ENCODE measurements at regions not wholly inside any gene's neighbourhood (a gene's known extent, or its start where the extent isn't known, plus 50 kb on each side); places are given as distances from the start of the nearest gene placed in this dataset.
"Not testable (repeated sequence)": the region's sequence is repeated elsewhere in the genome, so short reads cannot be mapped to it uniquely, and the experiment has no call there.

DNA sequence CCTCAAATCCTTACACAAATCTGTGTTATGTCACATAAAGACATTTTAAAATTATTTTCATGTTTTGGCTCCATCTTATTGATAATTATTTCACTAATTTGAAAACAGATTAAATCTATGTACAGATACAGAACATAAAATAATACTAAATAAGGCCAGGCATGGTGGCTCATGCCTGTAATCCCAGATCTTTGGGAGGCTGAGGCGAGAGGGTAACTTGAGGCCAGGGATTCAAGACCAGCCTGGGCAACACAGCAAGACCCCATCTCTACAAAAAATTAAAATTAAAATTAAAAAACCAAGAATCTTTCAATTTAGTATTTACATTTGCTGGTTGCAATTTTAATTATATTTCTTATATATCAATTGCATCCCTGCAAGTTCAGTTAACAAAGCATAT is 246.4 kb upstream of the MKLN1 start:
- no peak for DNase-seq (ENCODE audit: low read depth in 2 of 2)

DNA sequence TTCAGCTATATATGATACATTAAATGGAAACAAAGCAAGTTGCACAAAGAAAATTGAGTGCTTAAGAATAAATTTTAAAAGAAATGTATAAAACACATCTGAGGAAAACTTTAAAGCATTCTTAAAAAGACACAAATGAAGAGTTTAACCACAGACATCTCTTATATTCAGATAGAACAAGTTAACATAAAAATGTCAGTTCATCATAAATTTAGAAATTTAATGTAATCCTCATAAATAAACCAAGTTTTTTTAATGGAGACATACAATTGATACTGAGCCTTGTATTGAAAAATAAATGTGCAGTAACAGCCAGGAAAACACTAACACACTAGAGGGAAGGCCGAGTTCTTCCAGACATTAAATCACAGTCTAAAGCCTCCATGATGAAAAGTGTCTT is 243.9 kb upstream of the MKLN1 start:
- no peak for DNase-seq (ENCODE audit: low read depth in 2 of 2)

DNA sequence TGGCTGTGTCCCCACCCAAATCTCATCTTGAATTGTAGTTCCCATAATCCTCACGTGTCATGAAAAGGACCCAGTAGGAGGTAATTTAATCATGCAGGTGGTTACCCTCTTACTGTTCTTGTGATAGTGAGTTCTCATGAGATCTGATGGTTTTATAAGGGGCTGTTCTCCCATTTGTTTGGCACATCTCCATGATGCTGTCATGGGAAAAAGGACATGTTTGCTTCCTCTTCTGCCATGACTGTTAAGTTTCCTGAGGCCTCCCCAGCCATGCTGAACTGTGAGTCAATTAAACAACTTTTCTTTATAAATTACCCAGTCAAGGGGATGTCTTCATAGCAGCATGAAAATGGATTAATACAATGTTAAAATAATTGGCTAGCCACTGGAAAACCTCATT is 243.3 kb upstream of the MKLN1 start:
- DNase-seq (ENCODE audit: low read depth in 2 of 2): not testable (repeated sequence)

DNA sequence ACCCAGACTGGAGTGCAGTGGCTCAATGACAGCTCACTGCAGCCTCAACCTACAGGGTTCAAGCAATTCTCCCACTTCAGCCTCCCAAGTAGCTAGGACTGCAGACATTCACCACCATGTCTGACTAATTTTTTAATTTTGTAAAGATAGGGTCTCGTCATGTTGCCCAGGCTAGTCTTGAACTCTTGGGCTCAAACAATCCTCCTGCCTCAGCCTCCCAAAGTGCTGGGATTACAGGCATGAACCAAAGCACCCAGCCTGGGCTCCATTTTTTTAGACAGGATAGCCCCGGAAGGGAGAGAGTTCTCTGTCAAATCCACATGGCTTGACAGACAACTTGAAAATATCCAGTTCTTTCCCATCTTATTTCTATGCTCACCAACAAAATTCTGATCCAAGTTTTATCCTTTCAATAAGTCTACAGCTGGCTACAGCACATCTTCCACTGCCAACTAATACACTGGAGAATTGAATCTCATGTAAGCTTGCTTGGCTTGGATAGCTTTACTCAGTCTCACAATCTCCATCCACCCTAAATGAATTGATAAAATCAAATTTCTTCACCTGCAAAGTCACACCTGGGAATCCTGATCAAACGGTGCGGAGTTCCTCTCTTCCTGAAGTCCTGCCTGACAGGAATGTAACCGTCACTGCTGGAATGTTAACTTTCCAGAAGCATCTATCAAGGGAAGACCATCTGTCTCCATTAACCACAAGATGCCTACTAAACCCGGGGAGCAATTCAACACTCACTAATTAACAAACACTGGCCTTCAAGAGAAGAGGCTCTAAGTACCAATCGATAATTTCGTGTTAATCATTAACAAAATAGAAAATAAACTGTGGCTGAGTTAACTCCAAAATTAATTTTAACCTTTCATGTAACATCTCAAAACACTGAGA is 239.7 kb upstream of the MKLN1 start:
- DNase-seq (ENCODE audit: low read depth in 2 of 2): no peak

DNA sequence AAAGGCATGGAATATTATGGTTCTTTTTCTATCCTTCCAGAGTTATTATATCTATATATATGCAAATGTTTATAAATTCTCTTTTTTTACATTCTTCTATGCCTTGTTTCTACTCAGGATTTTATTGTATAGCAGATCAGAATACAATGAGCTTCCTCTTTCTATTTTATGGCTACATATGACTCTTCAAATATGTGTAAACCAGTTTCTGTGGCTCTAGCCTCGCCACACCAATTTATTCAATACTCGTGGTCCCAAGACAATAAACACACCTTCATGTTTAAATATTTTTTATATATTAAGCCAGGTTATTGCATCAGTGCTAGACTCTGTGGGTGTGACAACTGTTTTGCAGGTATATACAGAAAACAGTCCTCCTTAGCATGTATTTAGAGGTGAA is 237.5 kb upstream of the MKLN1 start:
- no peak for DNase-seq (ENCODE audit: low read depth in 2 of 2)

DNA sequence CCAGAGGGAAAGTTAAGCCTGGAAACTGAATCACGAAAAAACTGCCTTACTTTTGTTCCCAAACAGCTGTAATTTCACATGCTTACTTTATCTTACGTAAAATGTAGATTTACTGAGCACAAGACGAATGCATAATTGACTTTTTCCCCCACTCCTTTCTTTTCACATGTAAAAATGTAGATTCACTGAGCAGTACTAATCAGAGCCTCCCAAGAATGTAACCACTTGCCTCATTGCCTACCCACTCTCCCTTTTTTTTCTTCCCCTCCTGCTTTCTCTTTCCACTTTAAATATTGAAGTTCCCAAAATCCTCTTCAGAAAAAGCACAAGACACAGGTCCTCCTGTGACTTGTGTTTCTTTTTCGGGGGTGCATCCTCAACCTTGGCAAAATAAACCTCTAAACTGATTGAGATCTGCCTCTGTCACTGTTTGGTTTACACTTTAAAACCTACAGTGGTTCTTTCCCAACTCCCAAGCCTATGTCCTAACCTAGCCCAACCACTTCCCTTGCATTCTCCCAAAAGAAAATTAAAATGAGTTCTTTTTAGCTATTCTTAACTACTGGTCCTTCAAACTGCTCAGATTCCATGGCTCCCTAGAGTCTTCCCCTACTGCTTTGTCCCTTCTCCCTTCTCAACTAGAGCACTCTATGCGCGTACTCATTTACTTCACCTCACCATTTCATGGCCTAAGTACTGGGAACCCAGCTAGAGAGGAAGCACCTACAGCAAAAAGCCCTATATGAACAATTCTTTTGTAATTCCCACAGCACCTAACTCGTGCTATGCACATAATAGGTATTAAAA is 236.6 kb upstream of the MKLN1 start:
- DNase-seq (ENCODE audit: low read depth in 2 of 2): no peak

DNA sequence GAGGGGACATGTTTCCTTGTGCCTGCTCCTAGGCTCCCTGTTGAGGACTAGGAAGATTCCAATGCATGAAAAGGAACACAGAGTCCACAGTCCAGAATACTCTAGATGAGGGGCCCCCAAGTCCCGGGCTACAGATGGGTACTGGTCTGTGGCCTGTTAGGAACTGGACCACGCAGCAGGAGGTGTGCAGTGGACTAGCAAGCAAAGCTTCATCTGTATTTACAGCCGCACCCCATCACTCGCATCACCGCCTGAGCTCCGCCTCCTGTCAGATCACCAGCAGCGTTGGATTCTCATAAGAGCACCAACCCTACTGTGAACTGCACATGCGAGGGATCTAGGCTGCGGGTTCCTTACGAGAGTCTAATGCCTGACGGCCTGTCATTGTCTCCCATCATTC is 233.0 kb upstream of the MKLN1 start:
- no peak for DNase-seq (ENCODE audit: low read depth in 2 of 2)

DNA sequence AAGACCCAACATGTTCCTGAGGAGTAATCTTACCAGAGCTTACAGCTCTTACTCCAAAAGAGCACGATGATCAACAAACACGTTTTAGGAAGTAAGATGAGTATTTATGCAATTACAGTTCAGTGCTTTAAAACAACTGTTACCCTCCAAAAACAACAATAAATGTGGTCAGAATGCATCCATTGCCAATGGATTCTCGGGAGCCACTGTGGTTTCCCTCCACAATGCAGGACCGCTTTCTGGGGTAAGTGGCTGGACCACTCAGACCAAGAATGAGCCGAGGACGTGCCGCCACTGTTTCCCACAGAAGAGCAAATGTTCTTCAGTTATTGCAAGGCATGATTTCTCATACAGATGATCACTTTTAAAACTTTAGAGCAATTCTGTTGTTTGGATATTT is 232.3 kb upstream of the MKLN1 start:
- DNase-seq (ENCODE audit: low read depth in 2 of 2): no peak

DNA sequence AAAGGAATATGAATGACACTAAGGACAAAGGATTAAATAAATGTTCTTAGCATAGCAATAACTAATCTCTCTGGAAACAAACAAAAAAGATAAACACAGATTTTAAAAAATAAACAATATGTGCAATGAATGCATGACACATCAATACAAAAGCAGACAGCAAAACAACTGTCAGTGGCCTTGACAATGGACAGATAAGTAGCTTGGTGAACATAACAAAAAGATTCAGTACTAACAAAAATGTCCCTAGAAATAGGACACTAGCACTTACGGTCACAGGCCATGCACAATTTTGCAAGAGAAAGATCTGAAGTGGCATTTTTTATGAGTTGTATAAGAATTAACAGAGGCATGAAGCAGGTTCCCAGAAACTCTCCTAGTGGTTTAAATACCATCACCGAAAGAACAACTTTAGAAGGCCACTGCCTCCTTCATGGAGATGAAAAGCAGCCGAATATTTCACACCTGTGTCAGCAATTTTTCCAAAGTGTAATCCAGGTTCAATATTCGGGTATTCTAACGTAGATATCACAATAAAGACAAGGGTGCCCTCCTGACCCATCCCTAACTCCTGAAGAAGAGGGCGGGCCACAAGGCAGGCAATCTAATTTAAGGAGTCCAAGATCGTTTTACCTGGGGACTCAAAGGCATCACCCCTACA is 231.3 kb upstream of the MKLN1 start:
- no peak for DNase-seq (ENCODE audit: low read depth in 2 of 2)

DNA sequence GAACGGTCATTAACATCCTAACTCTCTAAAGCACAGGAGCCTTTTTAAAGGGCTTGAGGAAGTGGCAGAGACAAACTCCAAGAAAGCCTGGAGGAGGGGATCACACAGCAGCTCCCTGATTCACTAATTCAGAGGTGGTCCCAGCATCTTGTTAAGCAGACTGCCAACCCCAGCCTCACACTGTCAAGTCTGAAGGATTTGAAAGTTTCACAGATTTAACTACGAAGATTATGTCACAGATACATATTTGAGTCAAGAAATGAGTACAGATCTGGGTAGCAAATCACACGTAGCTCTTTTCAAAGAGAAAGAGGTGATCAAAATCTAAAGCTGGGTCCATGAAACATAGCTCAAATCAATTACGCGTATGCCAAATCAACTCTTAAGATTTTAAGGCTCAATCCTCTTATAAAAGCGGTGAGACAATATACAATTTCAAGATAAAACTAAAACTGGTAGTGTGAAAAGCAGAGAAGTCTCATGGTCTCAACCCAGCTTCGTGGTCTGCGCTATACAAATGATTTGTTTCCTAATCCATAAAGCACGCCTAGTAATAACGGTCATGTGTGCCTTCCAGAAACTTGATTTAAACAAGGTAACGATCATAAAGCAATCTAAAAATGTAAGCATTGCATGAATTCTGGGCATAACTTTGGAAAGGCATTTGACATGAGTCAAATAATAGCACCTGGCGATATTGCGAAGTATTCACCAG is 229.9 kb upstream of the MKLN1 start:
- no peak for DNase-seq (ENCODE audit: low read depth in 2 of 2)

DNA sequence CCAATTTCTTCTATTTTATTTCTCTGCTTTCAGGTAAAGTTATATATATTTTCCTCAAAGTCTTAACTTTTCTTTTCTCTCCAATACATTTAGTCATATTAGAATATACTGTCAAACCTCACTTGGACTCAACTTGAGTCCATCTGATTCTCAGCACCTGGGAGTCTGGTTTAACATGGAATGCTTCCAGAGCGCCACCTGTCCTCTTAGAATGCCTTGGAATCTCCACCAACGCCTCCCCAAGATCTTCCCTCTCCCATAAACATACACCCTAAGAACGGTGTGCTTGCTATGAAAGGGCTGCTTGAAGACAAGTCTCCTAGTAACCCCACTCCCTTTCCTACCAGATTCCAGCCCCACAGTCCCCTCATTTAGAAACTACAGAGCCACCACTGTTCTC is 229.1 kb upstream of the MKLN1 start:
- no peak for DNase-seq (ENCODE audit: low read depth in 2 of 2)

DNA sequence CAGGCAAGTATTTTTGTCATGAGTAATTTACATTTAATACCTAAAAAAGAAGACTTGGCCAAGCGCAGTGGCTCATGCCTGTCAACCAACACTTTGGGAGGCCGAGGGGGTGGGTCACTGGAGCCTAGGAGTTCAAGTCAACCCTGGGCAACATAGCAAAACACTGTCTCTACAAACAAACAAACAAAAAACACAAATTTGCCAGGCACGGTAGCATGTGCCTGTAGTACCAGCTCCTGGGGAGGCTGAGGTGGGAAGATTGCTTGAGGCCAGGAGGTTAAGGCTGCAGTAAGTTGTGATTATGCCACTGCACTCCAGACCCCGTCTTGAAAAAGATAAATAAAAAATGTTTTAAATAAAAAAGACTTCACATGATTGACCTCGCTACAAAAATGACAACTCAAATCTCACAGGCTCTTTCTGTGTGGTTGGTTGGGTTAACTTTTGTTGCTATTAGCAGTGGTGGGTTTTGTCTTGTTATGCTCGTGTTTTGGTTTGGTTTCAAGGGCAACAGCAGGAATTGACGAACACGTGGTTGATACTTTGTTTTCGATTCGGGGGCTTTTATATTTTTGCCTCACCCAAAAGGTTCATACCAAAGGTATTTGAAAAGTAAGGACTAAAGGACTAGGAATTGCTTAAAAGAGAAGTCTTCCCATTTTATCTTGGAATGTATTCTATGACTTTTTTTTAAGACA is 227.2 kb upstream of the MKLN1 start:
- DNase-seq (ENCODE audit: low read depth in 2 of 2): no peak

DNA sequence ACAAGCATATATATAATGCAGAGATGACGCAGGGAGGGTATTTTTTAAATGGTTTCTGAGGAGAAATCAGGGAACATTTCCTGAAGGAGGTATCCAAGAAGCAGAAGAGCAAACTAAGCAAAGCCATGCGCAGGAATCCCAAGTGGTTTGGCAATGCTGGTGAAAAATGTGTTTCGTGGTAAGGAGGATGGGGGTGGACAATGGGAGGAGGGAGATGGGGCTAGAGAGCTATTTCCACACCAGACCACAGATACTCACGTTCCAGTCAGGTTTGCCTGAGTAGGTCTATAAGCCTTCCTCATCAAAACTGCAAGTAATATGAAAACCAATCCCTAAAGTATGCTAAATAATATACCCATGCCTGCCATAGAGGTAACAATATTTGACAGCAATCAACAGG is 223.7 kb upstream of the MKLN1 start:
- no peak for DNase-seq (ENCODE audit: low read depth in 2 of 2)

DNA sequence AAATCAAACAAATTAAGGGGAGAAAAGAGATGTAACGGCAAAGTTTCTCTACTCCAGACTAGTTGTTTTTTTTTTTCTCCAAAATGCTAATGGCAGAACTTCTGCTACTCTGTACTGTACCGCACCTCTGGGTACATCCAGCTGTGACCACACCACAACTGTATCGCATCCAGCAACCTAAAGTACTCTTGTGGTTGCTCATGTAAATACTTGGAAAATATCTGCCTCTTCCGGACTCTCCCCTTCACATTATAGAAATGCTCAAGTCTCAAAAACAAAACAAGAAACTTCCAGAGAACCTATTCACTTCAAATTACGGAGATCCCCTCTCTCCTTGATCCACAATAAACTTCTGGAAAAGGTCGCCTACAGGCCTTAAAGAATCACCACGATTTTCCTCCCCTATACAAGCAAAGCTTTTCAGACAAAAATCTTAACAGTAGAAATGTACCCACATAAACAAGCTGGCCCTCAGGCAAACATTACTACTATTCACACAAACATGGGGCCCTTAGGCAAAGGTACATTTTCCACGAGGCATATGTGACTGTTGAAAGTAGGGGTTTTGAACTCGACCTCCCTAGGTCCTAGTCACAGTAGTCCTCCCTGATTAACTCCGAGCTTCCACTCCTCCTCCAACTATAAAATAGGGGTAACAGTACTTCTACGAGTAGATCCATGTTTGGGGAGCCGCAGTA is 222.9 kb upstream of the MKLN1 start:
- DNase-seq (ENCODE audit: low read depth in 2 of 2): no peak

DNA sequence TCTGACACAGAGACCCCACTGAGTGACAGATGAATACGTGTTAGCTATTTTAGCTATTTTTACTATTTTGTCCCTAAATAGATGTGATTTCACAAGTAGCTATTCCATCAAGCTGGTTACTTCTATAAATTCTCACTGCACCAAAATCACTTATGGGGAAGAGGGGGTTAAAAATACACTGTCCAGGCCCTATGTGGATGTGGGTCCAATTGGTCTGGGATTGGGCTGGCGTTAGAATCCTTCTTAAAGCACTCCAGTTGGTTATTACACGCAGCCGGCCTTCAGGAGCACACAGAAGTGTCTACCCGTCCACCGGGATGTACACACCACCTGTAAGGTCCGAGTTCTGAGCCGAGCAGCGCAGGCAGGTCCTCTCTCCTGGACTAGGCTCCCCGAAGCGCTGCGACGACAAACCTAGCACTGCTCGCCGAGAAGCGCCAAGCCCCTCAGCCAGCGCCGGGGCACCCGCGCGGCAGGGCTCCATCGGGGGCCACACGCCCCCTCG is 222.3 kb upstream of the MKLN1 start:
- DNase-seq (ENCODE audit: low read depth in 2 of 2): no peak

DNA sequence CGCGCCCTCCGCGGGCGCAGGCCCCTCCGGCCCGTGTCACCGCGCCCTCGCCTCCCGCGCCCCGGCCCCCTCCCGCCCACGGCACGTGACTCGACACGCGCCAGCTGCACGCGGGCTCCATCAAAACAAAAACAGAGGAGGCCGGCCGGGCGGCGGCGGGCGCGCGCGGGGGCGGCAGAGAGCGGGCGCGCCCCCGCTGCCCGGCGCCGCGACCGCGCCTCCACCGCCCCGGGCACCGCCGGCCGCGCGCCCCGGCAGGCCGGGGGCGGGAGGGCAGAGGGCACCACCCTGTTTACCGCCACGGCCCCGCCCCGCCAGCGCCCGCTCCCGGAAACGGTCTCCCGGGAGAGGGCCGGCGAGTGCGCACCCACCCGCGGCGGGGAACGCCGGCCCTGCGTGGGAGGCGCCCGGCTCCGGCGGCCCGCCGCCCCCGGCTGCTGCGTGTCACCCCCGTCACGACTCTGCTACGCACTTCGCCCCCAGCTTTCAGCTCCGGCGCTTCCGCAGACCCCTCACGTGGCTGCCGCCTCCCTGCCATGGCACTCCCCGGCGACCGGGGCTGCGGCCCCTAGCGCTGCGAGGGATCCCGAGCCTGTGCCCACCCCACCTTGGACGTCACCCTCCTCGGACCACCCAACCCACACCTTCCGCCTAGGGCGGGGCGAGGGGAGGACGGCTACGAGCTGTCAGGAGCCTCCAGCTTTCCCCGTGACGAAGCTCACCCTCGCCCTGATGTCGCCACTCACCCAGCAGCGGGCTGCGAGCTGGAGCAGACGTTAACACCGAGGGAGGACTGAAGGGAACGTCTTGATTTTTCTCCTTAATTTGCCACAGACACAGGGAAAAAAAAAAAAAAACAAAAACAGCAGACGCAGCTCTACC is 221.6 kb upstream of the MKLN1 start:
- DNase-seq (ENCODE audit: low read depth in 2 of 2): peak; percentile 73 to 92

DNA sequence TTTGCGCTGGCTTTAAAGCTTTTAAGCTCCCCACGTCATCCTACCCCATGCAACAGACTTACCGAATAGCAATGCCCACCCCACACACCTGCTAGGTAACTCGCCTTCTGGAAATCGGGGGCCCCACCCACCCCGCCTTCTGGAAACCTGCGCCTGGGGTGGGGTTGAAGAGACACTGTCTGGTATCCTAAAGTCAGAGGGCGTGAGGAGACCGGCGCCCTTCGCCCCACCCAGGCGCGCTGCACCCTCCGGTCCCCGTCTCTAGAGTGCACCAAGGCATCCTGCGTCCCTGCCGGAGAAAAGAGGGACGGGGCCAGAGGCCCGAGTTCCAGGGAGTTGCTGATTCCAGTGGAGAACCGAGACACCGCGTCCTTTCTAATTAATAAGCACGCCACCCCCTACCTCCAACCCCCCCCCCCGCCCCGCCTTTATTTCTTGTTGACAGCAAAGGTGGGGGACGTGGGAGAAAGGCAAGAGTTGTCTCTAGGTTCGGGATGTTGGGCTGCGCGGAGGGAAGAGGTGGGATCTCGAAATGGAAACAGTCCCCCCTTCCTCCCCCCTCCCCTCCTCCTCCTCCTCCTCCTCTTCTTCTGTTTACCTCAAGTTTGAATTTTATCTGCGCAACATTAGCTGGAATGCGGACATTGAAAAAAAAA is 220.9 kb upstream of the MKLN1 start:
- DNase-seq (ENCODE audit: low read depth in 2 of 2): peak in 1 of 2 donors; percentile 48

DNA sequence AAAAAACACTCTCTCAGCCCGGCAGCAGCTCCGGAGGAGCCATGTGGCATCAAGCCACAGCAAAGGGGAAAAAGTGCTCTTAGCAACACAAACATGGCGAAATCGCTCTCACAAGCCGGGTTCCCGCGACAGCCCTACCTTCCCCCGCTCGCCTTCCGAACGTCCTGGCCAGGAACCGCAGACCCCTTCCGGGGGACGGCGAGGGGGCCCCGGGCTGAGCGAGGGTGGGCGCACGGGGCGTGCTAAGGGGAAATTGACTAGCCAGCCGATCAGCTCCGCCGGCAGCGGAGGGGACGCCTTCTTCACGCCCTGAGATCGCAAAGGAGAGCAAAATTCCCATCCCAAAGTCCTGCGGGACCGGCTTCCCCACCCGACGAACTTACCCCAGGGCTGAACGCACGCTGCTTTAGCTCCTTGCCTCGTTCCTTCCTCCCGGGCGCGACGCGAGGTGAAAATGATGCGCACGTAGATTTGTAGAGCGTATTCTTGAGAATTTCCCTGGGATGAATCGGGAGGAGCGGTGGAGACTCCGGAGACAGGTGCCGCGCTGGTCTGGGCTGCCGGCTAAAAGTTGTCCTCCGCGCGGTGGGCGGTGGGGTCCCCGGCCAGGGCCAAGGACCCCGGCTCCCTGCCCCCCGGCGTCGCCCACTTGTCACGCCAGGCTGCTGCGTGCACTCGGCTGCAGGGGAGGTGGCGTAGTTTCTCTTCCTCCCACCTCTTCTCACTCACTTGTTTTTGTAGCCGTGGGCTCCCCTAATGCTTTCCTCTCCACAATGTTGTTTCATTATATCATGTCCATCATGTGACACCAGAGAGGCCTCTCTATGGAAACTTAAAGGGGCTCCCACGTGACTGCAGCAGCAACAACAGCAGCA is 220.1 kb upstream of the MKLN1 start:
- DNase-seq (ENCODE audit: low read depth in 2 of 2): peak; percentile 68 to 70
